Adrenal gland (tissue), 5 donors: ENCODE measurements at regions not wholly inside any gene's neighbourhood (a gene's known extent, or its start where the extent isn't known, plus 50 kb on each side); places are given as distances from the start of the nearest gene placed in this dataset.

Source experiments
- CTCF ChIP-seq, 6 experiments: fragments of 450-650 bp in 4 of 6; fragments of 200-600 bp in 2 of 6; sonication (generic) in 1 of 6; IDR thresholded peaks; 1 replicate in 5 of 6; 2 replicates in 1 of 6; pipeline versions ENCODE4 v1.5.1 to v1.8.0; 2016 to 2021; ENCODE audit warnings: antibody characterized with exemption in 6 of 6, mild to moderate bottlenecking in 2 of 6, moderate library complexity in 1 of 6
- POLR2A ChIP-seq, 2 donors: fragments of 450-650 bp; IDR thresholded peaks; one replicate each; pipeline ENCODE4 v1.6.1; 2017; ENCODE audit warnings: antibody characterized with exemption in 2 of 2, mild to moderate bottlenecking in 2 of 2, moderate library complexity in 1 of 2
- donor health status: DM: no; HTN: no; CAD: no.

GRCh38 chr1:232223183-232223708, 406.7 kb downstream of the SIPA1L2 start:
- no peak for TF ChIP-seq POLR2A (IDR thresholded peaks at IDR 0.05)
- no peak for TF ChIP-seq CTCF (IDR thresholded peaks at IDR 0.05)
